WTC11 (cell line): ENCODE measurements at regions not wholly inside any gene's neighbourhood (a gene's known extent, or its start where the extent isn't known, plus 50 kb on each side); places are given as distances from the start of the nearest gene placed in this dataset.

Source experiments
- ATAC-seq: fragments of 200-7000 bp; cut with Tn5 transposase; 2 replicates; pipeline ENCODE4 v1.10.0; 2021; ENCODE audit warnings: mild to moderate bottlenecking, moderate library complexity
- CTCF ChIA-PET: fragments of 300-600 bp; sonication (Branson Sonifier 250); formaldehyde crosslinking; loops from one replicate; lab custom pipeline; 2021; ENCODE audit warnings: antibody characterized with exemption; lab: Charles Lee
- POLR2A ChIA-PET: fragments of 350-600 bp; sonication (Branson Sonifier 250); formaldehyde crosslinking; loops from one replicate; lab custom pipeline; 2021; ENCODE audit warnings: antibody characterized with exemption; lab: Charles Lee
- DNase-seq: peaks from one replicate; pipeline ENCODE4 v3.0.0; 2021; ENCODE audit warnings: low spot score
- H3K27ac Mint-ChIP-seq: 2 replicates; pipeline ENCODE4 v1.8.0; 2021; ENCODE audit warnings: mixed read lengths
- H3K27me3 Mint-ChIP-seq: 2 replicates; pipeline ENCODE4 v1.8.0; 2021; ENCODE audit warnings: low read depth, mild to moderate bottlenecking, moderate library complexity, mixed read lengths
- H3K36me3 Mint-ChIP-seq: 2 replicates; pipeline ENCODE4 v1.8.0; 2021; ENCODE audit warnings: mixed read lengths
- H3K4me1 Mint-ChIP-seq: 2 replicates; pipeline ENCODE4 v1.8.0; 2022; ENCODE audit warnings: mixed read lengths
- H3K4me3 Mint-ChIP-seq: 2 replicates; pipeline ENCODE4 v1.8.0; 2021; ENCODE audit warnings: mild to moderate bottlenecking, moderate library complexity, mixed read lengths
- H3K9me3 Mint-ChIP-seq: 2 replicates; pipeline ENCODE4 v1.8.0; 2021; ENCODE audit warnings: mixed read lengths
- AR ChIP-seq: fragments of 250-450 bp; sonication (Bioruptor Pico); IDR thresholded peaks from 2 replicates; pipeline ENCODE4 v1.9.0; 2021; ENCODE audit warnings: mild to moderate bottlenecking
- CBFB ChIP-seq: sonication (generic); formaldehyde crosslinking; IDR thresholded peaks from 2 replicates; pipeline ENCODE4 v1.8.1; 2022; ENCODE audit warnings: mild to moderate bottlenecking, low read depth, missing genetic modification reagents
- CREM ChIP-seq: sonication (generic); formaldehyde crosslinking; IDR thresholded peaks from 2 replicates; pipeline ENCODE4 v1.8.1; 2022; ENCODE audit warnings: mild to moderate bottlenecking, missing genetic modification reagents, moderate library complexity
- FOXK1 ChIP-seq: sonication (generic); formaldehyde crosslinking; IDR thresholded peaks from 2 replicates; pipeline ENCODE4 v1.8.0; 2022; ENCODE audit warnings: mild to moderate bottlenecking, moderate library complexity, missing genetic modification reagents
- JAZF1 ChIP-seq: fragments of 250-450 bp; sonication (Bioruptor Pico); IDR thresholded peaks from 2 replicates; pipeline ENCODE4 v1.9.0; 2021; ENCODE audit warnings: moderate library complexity, mild to moderate bottlenecking, inconsistent platforms
- JUN ChIP-seq: sonication (generic); formaldehyde crosslinking; IDR thresholded peaks from 2 replicates; pipeline ENCODE4 v1.8.0; 2023; ENCODE audit warnings: mild to moderate bottlenecking, missing genetic modification reagents
- KAT7 ChIP-seq: sonication (generic); formaldehyde crosslinking; IDR thresholded peaks from 2 replicates; pipeline ENCODE4 v1.8.1; 2023; ENCODE audit warnings: missing genetic modification reagents, mild to moderate bottlenecking, borderline replicate concordance
- RELA ChIP-seq: sonication (generic); formaldehyde crosslinking; IDR thresholded peaks from 2 replicates; pipeline ENCODE4 v1.8.1; 2022; ENCODE audit warnings: missing genetic modification reagents, mild to moderate bottlenecking, borderline replicate concordance
- SMAD3 ChIP-seq: sonication (generic); formaldehyde crosslinking; IDR thresholded peaks from 2 replicates; pipeline ENCODE4 v1.8.0; 2022; ENCODE audit warnings: missing genetic modification reagents, mild to moderate bottlenecking, borderline replicate concordance
- SP1 ChIP-seq: sonication (generic); formaldehyde crosslinking; conservative IDR thresholded peaks from 2 replicates; pipeline ENCODE4 v1.8.1; 2022; ENCODE audit warnings: missing genetic modification reagents
- TEAD1 ChIP-seq: sonication (generic); formaldehyde crosslinking; IDR thresholded peaks from 2 replicates; pipeline ENCODE4 v1.8.0; 2022; ENCODE audit warnings: mild to moderate bottlenecking, missing genetic modification reagents
- ZBTB21 ChIP-seq: sonication (generic); formaldehyde crosslinking; IDR thresholded peaks from 2 replicates; pipeline ENCODE4 v1.8.1; 2023; ENCODE audit warnings: mild to moderate bottlenecking, missing genetic modification reagents, borderline replicate concordance
- ZBTB43 ChIP-seq: sonication (generic); formaldehyde crosslinking; IDR thresholded peaks from 2 replicates; pipeline ENCODE4 v1.8.1; 2023; ENCODE audit warnings: mild to moderate bottlenecking, missing genetic modification reagents
- TF ChIP-seq, protein P1 (sequence below): sonication (generic); formaldehyde crosslinking; IDR thresholded peaks from 2 replicates; pipeline ENCODE4 v1.8.1; 2022; ENCODE audit warnings: low read depth, mild to moderate bottlenecking, moderate library complexity, missing genetic modification reagents, borderline replicate concordance
- TF ChIP-seq, protein P2 (sequence below): sonication (generic); formaldehyde crosslinking; IDR thresholded peaks from 2 replicates; pipeline ENCODE4 v1.8.0; 2023; ENCODE audit warnings: mild to moderate bottlenecking, missing genetic modification reagents
- TF ChIP-seq, protein P3 (sequence below): fragments of 250-450 bp; sonication (Bioruptor Pico); IDR thresholded peaks from 2 replicates; pipeline ENCODE4 v1.9.0; 2021; ENCODE audit warnings: moderate library complexity, mild to moderate bottlenecking, inconsistent platforms, borderline replicate concordance

- ATAC-seq, result no peak
- Mint-ChIP-seq H3K9me3 (peaks cover 37% of the 10 kb centered on the region), H3K4me1 (no peaks in the 10 kb centered on the region), H3K36me3 (peaks cover 45% of the 10 kb centered on the region), H3K27me3 (no peaks in the 10 kb centered on the region), H3K4me3 (no peak overlapping the region), H3K27ac (no peak overlapping the region)
- POLR2A ChIA-PET, result no interaction called here
- TF ChIP-seq ZBTB43 (CRISPR knock-in tag) (no peak), JAZF1 (CRISPR knock-in tag) (no peak), SP1 (CRISPR knock-in tag) (no peak), JUN (CRISPR knock-in tag) (no peak), KAT7 (CRISPR knock-in tag) (no peak), FOXK1 (CRISPR knock-in tag) (no peak), TEAD1 (CRISPR knock-in tag) (no peak), RELA (CRISPR knock-in tag) (no peak), CREM (CRISPR knock-in tag) (no peak), SMAD3 (CRISPR knock-in tag) (no peak)
- TF ChIP-seq, protein P1, sequence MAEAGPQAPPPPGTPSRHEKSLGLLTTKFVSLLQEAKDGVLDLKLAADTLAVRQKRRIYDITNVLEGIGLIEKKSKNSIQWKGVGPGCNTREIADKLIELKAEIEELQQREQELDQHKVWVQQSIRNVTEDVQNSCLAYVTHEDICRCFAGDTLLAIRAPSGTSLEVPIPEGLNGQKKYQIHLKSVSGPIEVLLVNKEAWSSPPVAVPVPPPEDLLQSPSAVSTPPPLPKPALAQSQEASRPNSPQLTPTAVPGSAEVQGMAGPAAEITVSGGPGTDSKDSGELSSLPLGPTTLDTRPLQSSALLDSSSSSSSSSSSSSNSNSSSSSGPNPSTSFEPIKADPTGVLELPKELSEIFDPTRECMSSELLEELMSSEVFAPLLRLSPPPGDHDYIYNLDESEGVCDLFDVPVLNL, result no peak
- TF ChIP-seq, protein P2, sequence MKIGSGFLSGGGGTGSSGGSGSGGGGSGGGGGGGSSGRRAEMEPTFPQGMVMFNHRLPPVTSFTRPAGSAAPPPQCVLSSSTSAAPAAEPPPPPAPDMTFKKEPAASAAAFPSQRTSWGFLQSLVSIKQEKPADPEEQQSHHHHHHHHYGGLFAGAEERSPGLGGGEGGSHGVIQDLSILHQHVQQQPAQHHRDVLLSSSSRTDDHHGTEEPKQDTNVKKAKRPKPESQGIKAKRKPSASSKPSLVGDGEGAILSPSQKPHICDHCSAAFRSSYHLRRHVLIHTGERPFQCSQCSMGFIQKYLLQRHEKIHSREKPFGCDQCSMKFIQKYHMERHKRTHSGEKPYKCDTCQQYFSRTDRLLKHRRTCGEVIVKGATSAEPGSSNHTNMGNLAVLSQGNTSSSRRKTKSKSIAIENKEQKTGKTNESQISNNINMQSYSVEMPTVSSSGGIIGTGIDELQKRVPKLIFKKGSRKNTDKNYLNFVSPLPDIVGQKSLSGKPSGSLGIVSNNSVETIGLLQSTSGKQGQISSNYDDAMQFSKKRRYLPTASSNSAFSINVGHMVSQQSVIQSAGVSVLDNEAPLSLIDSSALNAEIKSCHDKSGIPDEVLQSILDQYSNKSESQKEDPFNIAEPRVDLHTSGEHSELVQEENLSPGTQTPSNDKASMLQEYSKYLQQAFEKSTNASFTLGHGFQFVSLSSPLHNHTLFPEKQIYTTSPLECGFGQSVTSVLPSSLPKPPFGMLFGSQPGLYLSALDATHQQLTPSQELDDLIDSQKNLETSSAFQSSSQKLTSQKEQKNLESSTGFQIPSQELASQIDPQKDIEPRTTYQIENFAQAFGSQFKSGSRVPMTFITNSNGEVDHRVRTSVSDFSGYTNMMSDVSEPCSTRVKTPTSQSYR (CRISPR knock-in tag), result no peak
- TF ChIP-seq, protein P3, sequence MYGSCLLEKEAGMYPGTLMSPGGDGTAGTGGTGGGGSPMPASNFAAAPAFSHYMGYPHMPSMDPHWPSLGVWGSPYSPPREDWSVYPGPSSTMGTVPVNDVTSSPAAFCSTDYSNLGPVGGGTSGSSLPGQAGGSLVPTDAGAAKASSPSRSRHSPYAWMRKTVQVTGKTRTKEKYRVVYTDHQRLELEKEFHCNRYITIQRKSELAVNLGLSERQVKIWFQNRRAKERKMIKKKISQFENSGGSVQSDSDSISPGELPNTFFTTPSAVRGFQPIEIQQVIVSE (CRISPR knock-in tag), result no peak
- CTCF ChIA-PET, result no interaction called here
- DNase-seq, result no peak
Measured at GRCh38 chr18:39748727-39749126, 2183.1 kb upstream of the CELF4 start.

- no peaks in the 10 kb centered on the region for H3K27me3 Mint-ChIP-seq
- H3K4me3 Mint-ChIP-seq, result no peak overlapping the region
- TF ChIP-seq CBFB (no peak), AR (CRISPR knock-in tag) (no peak), ZBTB21 (CRISPR knock-in tag) (no peak)
- DNase-seq, result no peak
- ATAC-seq, result no peak
- H3K27ac Mint-ChIP-seq, result no peak overlapping the region
- peaks cover 24% of the 10 kb centered on the region for H3K9me3 Mint-ChIP-seq
- ChIA-PET CTCF (no interaction called here), POLR2A (no interaction called here)
- H3K36me3 Mint-ChIP-seq, result peaks cover 28% of the 10 kb centered on the region
- no peaks in the 10 kb centered on the region for H3K4me1 Mint-ChIP-seq
Measured at GRCh38 chr18:39746201-39746600, 2180.6 kb upstream of the CELF4 start.
